NOMO-1 (cell line): ENCODE measurements at regions not wholly inside any gene's neighbourhood (a gene's known extent, or its start where the extent isn't known, plus 50 kb on each side); places are given as distances from the start of the nearest gene placed in this dataset.
A peak's percentile ranks its signal among the peaks of the same experiment; 100 is the strongest.

Experiments used
- DNase-seq, 2 experiments: peaks; one replicate each; lab custom pipeline; 2025; ENCODE audit not compliant: unreplicated experiment in 2 of 2; lab: John Stamatoyannopoulos, UW

DNA sequence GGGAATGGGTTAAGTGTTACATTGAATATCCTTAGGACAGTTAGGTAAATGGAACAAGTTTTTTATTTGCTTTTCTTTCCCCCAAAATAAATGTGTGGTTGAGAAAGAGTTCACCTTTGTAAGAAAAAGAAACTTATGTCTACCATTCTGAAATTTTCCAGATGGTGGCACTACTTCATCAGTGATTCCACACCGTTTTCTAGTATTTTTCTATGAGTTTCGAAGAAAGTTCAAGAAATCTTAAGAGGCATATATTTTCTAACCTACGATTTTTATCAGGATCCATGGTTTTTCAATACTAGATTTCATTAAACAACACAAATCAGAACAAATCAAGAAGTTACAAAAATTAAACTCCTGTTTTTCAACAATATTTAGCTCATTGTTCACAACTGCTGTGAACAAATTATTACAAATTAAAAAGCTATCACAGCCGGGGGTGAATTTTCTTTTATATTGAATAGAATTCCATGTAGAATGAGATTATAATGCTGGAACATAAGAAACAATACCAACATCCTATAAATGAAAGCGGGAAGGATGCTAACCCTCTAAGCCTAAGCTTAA is 163.1 kb upstream of the NPVF start:
- DNase-seq: peak; percentile 24 to 71

- no peak for DNase-seq
Observed at GRCh38 chr7:25391961-25392587, 163.8 kb upstream of the NPVF start.

DNA sequence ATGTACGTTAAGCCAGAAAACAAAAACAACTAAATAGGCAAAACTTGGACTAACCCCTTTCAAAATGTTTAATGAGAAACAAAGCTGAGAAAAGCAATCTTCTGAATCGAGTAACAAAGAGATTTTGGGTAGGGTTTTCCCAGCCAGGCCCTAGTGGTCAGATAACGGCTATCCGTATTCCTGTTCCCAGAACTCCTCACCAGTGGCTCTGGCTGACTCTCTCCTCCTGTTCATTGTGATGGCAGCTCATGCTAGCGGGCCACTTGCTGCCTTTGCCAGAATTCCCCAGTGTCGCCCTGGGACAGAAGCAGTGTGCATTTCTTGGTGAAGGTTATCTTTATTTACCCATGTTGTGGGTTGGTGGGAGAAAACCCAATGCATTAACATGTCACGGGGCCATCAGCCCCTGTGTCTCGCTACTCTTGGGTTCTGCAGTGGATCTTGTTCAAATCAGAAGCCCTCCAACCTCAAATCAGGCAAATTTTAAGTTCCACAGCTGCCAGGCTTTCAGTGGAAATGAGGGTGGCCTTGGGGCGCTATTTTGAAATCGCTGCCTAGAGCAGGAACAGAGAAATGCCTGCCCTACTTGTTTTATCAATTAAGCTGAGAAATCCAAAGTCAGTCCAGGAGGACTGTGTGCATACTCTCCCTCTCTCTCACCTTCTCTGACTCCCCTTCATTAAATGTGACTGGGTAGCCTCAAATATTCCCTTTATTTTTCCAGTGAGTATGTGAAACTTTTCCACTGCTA is 164.5 kb upstream of the NPVF start:
- no peak for DNase-seq

- no peak for DNase-seq
Observed at GRCh38 chr7:25395976-25396375, 167.7 kb upstream of the NPVF start.

- DNase-seq: no peak
Observed at GRCh38 chr7:25396668-25397067, 168.4 kb upstream of the NPVF start.

DNA sequence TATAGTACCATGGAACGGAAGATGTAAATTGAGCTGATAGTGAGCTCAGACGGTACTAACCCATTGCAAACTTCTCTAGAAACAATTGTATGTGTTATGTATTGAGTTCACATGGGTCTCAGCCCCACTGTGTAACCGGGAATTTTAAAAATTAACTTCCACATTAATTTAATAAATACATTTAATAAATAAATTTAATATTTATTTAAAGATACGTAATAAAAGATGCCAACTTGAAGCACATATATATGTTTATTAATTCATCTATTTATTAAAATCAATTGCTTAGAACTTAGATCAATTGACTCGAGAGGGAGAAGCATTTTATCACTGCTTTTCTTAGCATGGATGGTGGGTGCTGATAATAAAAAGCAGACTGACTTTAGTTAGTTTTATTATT is 170.1 kb upstream of the NPVF start:
- no peak for DNase-seq

GRCh38 chr7:25399000-25399750 is 170.9 kb upstream of the NPVF start:
- DNase-seq: no peak

GRCh38 chr7:25402532-25402931 is 174.2 kb upstream of the NPVF start:
- no peak for DNase-seq

DNA sequence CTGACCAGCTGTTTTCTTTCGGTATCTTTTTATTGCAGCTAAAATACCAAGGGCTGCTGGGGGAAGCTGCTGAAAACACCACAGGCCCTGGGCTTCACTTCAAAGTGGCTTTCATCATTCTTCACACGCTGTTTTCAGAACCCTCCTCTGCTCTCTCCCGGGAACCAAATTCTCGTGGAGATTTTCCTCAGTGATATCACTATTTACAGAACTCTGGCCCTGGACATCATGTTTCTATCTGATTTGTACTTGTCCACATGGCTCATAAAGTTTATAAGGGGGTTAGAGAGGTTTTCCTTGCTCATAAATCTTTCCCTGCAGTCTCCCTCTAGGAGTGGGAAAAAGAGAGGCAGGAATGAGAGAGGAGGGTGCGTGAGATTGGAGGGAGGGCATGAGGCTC is 177.4 kb upstream of the NPVF start:
- DNase-seq: no peak

GRCh38 chr7:25407053-25407452 is 178.8 kb upstream of the NPVF start:
- no peak for DNase-seq

DNA sequence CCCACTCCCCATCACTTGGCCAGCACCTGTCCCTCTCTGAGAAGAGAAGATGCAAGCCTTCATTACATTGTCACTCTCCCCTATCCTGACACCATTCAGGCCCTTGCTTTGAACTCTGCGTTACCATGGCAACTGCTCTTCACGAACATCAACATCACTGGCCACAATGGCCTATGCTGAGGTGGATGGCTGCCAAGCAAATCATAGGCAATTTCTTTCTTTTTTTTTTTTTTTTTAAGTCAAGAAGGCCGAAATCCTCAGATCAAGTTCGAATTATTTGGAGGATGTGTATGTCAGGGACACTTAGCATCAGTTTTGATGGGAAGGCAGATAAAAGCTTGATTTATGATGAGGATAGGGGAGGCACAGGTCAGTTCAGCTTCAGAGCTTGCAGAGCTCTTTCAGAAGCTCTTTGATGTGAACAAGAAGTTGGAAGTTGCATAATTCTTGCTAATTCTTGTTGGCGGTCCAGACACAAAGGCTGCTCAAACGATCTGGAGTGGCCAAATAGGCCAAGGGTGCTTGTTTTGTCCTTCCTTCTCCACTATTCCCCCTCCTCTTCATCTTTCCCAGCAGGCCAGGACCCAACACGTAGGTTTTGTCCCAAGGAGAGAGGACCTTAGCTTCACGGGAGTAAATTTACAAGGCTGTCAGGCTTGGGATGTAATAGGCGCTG is 179.9 kb upstream of the NPVF start:
- DNase-seq: no peak

DNA sequence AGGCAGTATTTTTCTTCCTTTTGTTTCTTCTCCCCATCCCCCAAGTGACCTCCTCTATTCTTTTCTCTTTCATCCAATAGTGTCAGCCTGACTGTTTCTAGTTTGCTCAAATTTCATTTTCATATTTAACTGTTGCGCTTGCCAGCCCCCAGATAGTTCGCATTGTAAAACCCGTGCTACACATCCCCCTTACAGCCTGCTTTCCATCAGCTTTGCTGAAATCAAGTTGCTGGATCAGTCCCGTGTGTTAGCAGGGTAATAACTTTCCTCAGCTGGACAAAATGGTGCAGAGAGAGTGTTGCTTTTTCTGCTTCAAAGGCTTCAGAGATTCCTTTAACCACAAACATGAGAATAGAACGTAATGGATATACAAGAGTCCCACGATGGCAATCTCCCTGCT is 180.6 kb upstream of the NPVF start:
- DNase-seq: no peak

DNA sequence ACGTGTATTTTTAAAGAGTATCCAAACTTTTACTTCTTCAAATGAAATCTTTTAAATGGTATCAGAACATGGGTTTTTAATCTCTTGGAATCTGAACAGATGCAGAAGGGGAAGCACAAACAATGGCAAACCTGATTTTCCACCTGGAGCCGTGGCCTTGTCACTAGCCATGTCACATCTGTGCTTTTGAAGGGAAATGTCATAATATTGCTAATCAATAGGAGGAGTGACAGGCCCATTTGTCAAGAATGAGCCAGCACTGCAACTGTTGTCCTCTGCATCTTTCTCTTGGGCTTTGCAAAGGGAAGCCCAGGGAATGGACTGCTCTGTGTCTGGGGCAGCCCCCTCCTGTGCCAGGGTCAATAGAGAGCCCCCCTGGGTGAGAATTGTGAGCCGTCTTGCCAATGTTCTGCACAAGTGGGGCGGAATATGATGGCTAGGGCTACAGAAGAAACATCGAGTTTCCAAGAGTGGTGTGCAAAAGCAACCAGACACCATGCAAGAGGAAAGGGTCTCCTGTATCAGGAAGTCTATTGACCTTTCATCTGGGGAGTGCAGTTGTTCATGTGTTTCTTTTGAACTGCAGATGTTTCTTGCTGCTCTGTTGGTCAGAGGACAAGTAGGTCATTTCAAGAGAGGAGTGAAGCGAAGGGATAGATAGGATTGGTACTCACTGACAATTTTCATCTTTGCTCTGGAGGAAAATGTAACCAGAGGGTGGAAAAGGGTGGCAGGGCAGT is 181.8 kb upstream of the NPVF start:
- no peak for DNase-seq

DNA sequence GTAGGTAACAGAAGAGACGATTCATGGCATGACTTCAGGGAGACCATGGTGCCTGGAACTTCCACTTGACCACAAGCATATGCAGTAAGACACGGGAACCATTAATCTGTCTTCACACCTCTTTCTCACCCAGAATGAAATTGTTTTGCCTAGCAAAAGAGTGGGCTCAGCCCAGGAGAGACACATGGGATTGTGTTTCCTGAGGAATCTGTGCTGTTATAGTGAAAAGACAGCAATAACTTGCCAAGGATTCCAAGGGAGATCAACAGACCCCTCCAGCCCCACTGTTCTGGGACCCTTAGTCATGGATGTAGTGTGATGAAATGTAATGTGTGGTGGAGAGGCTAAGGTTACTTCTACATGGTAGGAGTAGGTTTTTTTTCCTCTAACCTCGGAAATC is 192.5 kb upstream of the NPVF start:
- no peak for DNase-seq

- DNase-seq: no peak
Observed at GRCh38 chr7:25424113-25424512, 195.8 kb upstream of the NPVF start.

DNA sequence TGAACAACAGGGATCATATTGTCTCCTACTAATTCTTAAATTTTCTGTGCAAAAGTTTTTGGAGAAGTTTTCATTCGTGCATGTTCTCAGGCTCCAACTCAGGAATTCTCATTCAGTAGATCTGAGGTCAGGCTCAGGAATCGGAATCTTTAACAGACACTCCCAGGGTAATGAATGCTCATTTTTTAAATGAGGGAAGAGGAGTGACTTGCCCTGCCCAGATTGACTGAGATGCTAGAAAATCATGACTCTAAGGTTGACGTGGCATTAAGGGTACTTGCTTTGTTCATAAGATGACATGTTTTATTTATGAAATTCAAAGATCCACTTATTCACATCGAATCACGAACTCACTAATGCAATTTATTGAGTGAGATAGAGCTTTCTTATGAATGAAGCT is 196.6 kb upstream of the NPVF start:
- no peak for DNase-seq

DNA sequence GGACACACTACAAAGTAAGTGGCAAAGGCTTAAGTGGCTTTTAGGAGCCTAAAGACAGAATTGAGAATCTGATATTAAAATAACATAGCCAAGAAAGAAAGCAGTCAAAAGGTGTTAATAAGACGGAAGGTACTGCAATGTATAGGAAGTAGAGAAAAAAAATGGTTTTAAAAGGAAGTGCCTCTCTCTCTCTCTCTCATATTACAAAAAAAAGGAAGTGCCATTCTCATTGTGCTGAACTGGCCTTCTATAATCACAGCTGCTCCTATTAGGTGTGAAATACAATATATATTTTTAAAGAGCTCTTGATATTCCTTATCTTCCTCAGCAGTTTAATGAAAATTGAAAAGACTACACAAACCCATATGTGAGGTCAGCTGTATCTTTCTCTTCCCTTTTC is 199.4 kb upstream of the NPVF start:
- DNase-seq: peak; percentile 62 to 77

- DNase-seq: no peak
Observed at GRCh38 chr7:25429731-25430130, 201.4 kb upstream of the NPVF start.

GRCh38 chr7:25430200-25430931 is 202.1 kb upstream of the NPVF start:
- no peak for DNase-seq

GRCh38 chr7:25431956-25432450 is 203.7 kb upstream of the NPVF start:
- no peak for DNase-seq
